ENCODE measurements at regions not wholly inside any gene's neighbourhood (a gene's known extent, or its start where the extent isn't known, plus 50 kb on each side); places are given as distances from the start of the nearest gene placed in this dataset.

GRCh38 chr2:24432121-24432520, 58.9 kb upstream of the NCOA1 start:
- ChIA-PET POLR2A (ENCODE audit: low non-redundant PET) (no interaction called here), CTCF (interaction anchor here (0.6 to 1.0 kb wide), 2 partner anchors 10 to 22 kb away, joined by 3 read pairs; no protein-coding TSS in a partner anchor)
- TF ChIP-seq CTCF (conservative IDR thresholded peaks at IDR 0.05; ENCODE audit: low read depth), result no peak
- no peak overlapping the region for H3K27ac ChIP-seq
- DNase-seq (ENCODE audit: low spot score), result no peak

- no peak overlapping the region for H3K27ac ChIP-seq
- DNase-seq (ENCODE audit: low spot score), result no peak
- no peak for TF ChIP-seq CTCF (conservative IDR thresholded peaks at IDR 0.05; ENCODE audit: low read depth)
- ChIA-PET CTCF (interaction anchor here (0.5 kb wide), 1 partner anchor 12 kb away, joined by 5 read pairs; no protein-coding TSS in a partner anchor), POLR2A (ENCODE audit: low non-redundant PET) (no interaction called here)
Observed at GRCh38 chr2:24429197-24430074, 61.6 kb upstream of the NCOA1 start.

GRCh38 chr2:24424387-24424786, 64.1 kb upstream of the ITSN2 start:
- ChIA-PET CTCF (no interaction called here), POLR2A (ENCODE audit: low non-redundant PET) (no interaction called here)
- no peak for DNase-seq (ENCODE audit: low spot score)
- H3K27ac ChIP-seq, result no peak overlapping the region
- no peak for TF ChIP-seq CTCF (conservative IDR thresholded peaks at IDR 0.05; ENCODE audit: low read depth)

GRCh38 chr2:24423095-24423494, 62.8 kb upstream of the ITSN2 start:
- no peak for TF ChIP-seq CTCF (conservative IDR thresholded peaks at IDR 0.05; ENCODE audit: low read depth)
- no peak overlapping the region for H3K27ac ChIP-seq
- POLR2A ChIA-PET (ENCODE audit: low non-redundant PET), result no interaction called here
- no peak for DNase-seq (ENCODE audit: low spot score)
- CTCF ChIA-PET, result interaction anchor here (0.5 to 2.5 kb wide), 4 partner anchors 13 to 405 kb away, joined by 3 to 9 read pairs (median 6); partner anchors contain the start of genes CENPO and PTRHD1

- DNase-seq (ENCODE audit: low spot score), result peak; percentile 26
- TF ChIP-seq CTCF (conservative IDR thresholded peaks at IDR 0.05; ENCODE audit: low read depth), result no peak
- POLR2A ChIA-PET (ENCODE audit: low non-redundant PET), result no interaction called here
- CTCF ChIA-PET, result interaction anchor here (0.5 to 2.5 kb wide), 10 partner anchors 9 to 424 kb away, joined by 3 to 9 read pairs (median 3); no protein-coding TSS in a partner anchor
- no peak overlapping the region for H3K27ac ChIP-seq
Observed at GRCh38 chr2:24421668-24422067, 61.3 kb upstream of the ITSN2 start.

- H3K27ac ChIP-seq, result no peak overlapping the region
- TF ChIP-seq CTCF (conservative IDR thresholded peaks at IDR 0.05; ENCODE audit: low read depth), result no peak
- ChIA-PET POLR2A (ENCODE audit: low non-redundant PET) (no interaction called here), CTCF (no interaction called here)
- no peak for DNase-seq (ENCODE audit: low spot score)
Observed at GRCh38 chr2:24420373-24420772, 60.0 kb upstream of the ITSN2 start.
